ENCODE measurements at regions not wholly inside any gene's neighbourhood (a gene's known extent, or its start where the extent isn't known, plus 50 kb on each side); places are given as distances from the start of the nearest gene placed in this dataset.
A peak's percentile ranks its signal among the peaks of the same experiment; 100 is the strongest.

GRCh38 chr11:31997955-31998354, 92.9 kb upstream of the RCN1 start:
- DNase-seq, result no peak

GRCh38 chr11:31996159-31996881, 94.6 kb upstream of the RCN1 start:
- no peak for DNase-seq

- peak; percentile 7 for DNase-seq
Observed at GRCh38 chr11:31995525-31996094, 95.3 kb upstream of the RCN1 start.

- no peak for DNase-seq
Observed at GRCh38 chr11:31995032-31995431, 95.8 kb upstream of the RCN1 start.

GRCh38 chr11:31987118-31988005, 103.5 kb upstream of the RCN1 start:
- DNase-seq, result no peak

GRCh38 chr11:31986201-31986889, 104.5 kb upstream of the RCN1 start:
- DNase-seq, result no peak

GRCh38 chr11:31981457-31981856, 109.4 kb upstream of the RCN1 start:
- DNase-seq, result no peak

GRCh38 chr11:31977343-31977742, 113.5 kb upstream of the RCN1 start:
- DNase-seq, result no peak

- no peak for DNase-seq
Observed at GRCh38 chr11:31974366-31975136, 116.3 kb upstream of the RCN1 start.

GRCh38 chr11:31973172-31973571, 117.7 kb upstream of the RCN1 start:
- DNase-seq, result no peak

- DNase-seq, result no peak
Observed at GRCh38 chr11:31972623-31973022, 118.3 kb upstream of the RCN1 start.

GRCh38 chr11:31969359-31969702, 121.5 kb upstream of the RCN1 start:
- DNase-seq, result no peak

GRCh38 chr11:31968461-31969358, 122.2 kb upstream of the RCN1 start:
- no peak for DNase-seq

GRCh38 chr11:31967404-31968130, 123.3 kb upstream of the RCN1 start:
- DNase-seq, result no peak

- no peak for DNase-seq
Observed at GRCh38 chr11:31966846-31967245, 124.0 kb upstream of the RCN1 start.

GRCh38 chr11:31964181-31964580, 126.7 kb upstream of the RCN1 start:
- DNase-seq, result no peak

GRCh38 chr11:31960126-31960525, 130.7 kb upstream of the RCN1 start:
- no peak for DNase-seq

- DNase-seq, result no peak
Observed at GRCh38 chr11:31959716-31960115, 131.2 kb upstream of the RCN1 start.

- DNase-seq, result peak; percentile 58
Observed at GRCh38 chr11:31958076-31958735, 132.7 kb upstream of the RCN1 start.

GRCh38 chr11:31957674-31958073, 133.2 kb upstream of the RCN1 start:
- no peak for DNase-seq
